ENCODE measurements at regions not wholly inside any gene's neighbourhood (a gene's known extent, or its start where the extent isn't known, plus 50 kb on each side); places are given as distances from the start of the nearest gene placed in this dataset.
"Not testable (repeated sequence)": the region's sequence is repeated elsewhere in the genome, so short reads cannot be mapped to it uniquely, and the experiment has no call there.

GRCh38 chr2:186972281-186972970 lies 123.5 kb upstream of the ZSWIM2 start:
- H3K27ac ChIP-seq (replicated peaks in 1 of 4), result no peak overlapping the region
- H3K4me1 ChIP-seq, result no peaks in the 10 kb centered on the region
- DNase-seq (ENCODE audit: extremely low spot score), result peak; percentile 74
- no peaks in the 10 kb centered on the region for H3K9me3 ChIP-seq
- intact Hi-C loops (cut with DNase I), result no loop called here
- H3K36me3 ChIP-seq, result no peaks in the 10 kb centered on the region
- no peak for TF ChIP-seq POLR2AphosphoS5 (IDR thresholded peaks at IDR 0.05)
- no peak for TF ChIP-seq POLR2A (IDR thresholded peaks at IDR 0.05; ENCODE audit: low read depth)
- TF ChIP-seq EP300 (IDR thresholded peaks at IDR 0.05), result no peak
- TF ChIP-seq CTCF (IDR thresholded peaks at IDR 0.05), result no peak
- WGBS, result 80% methylated on average over 7 of the region's 7 CpGs
- no peak overlapping the region for H3K4me3 ChIP-seq
- H3K27me3 ChIP-seq, result no peaks in the 10 kb centered on the region

GRCh38 chr2:186968277-186968676 lies 119.3 kb upstream of the ZSWIM2 start:
- H3K27ac ChIP-seq (replicated peaks in 1 of 4), result no peak overlapping the region
- H3K4me1 ChIP-seq, result no peaks in the 10 kb centered on the region
- no peaks in the 10 kb centered on the region for H3K27me3 ChIP-seq
- WGBS, result 73% methylated on average over 4 of the region's 4 CpGs
- no peaks in the 10 kb centered on the region for H3K36me3 ChIP-seq
- DNase-seq (ENCODE audit: extremely low spot score), result no peak
- H3K9me3 ChIP-seq, result no peaks in the 10 kb centered on the region
- no peak for TF ChIP-seq CTCF (IDR thresholded peaks at IDR 0.05)
- no peak for TF ChIP-seq EP300 (IDR thresholded peaks at IDR 0.05)
- TF ChIP-seq POLR2AphosphoS5 (IDR thresholded peaks at IDR 0.05), result no peak
- no peak for TF ChIP-seq POLR2A (IDR thresholded peaks at IDR 0.05; ENCODE audit: low read depth)
- intact Hi-C loops (cut with DNase I), result no loop called here
- H3K4me3 ChIP-seq, result no peak overlapping the region

DNA sequence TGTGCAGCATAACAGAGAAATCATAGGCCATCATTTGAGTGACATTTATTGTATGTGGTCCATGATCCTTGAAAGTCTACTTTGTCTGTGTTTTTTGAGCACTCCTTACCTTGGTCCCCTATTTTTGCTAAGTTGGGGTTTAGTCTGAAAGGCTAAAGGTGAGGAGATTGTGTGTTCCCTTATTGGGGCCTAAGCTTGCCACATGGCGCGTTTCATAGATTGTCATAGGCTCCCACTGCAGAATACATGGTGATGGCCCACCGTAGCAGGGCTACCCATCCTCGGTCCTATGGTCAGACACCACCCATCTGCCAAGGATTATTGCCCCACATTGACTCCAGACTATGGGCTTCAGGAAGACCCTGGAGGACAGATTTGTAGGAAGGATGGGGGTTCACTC lies 117.0 kb upstream of the ZSWIM2 start:
- Histone ChIP-seq H3K27ac (replicated peaks in 1 of 4) (no peak overlapping the region), H3K9me3 (no peaks in the 10 kb centered on the region), H3K4me3 (no peak overlapping the region), H3K27me3 (no peaks in the 10 kb centered on the region), H3K4me1 (no peaks in the 10 kb centered on the region), H3K36me3 (no peaks in the 10 kb centered on the region)
- no peak for DNase-seq (ENCODE audit: extremely low spot score)
- 88% methylated on average over 4 of the region's 4 CpGs for WGBS
- no peak for TF ChIP-seq EP300 (IDR thresholded peaks at IDR 0.05)
- no peak for TF ChIP-seq POLR2AphosphoS5 (IDR thresholded peaks at IDR 0.05)
- no peak for TF ChIP-seq CTCF (IDR thresholded peaks at IDR 0.05)
- TF ChIP-seq POLR2A (IDR thresholded peaks at IDR 0.05; ENCODE audit: low read depth), result no peak
- intact Hi-C loops (cut with DNase I), result no loop called here

GRCh38 chr2:186962085-186962747 lies 113.2 kb upstream of the ZSWIM2 start:
- TF ChIP-seq POLR2AphosphoS5 (IDR thresholded peaks at IDR 0.05) (no peak), EP300 (IDR thresholded peaks at IDR 0.05) (no peak), POLR2A (IDR thresholded peaks at IDR 0.05; ENCODE audit: low read depth) (no peak), CTCF (IDR thresholded peaks at IDR 0.05) (no peak)
- 94% methylated on average over 33 of the region's 46 CpGs for WGBS
- H3K36me3 ChIP-seq, result no peaks in the 10 kb centered on the region
- H3K27ac ChIP-seq (replicated peaks in 1 of 4), result no peak overlapping the region
- DNase-seq (ENCODE audit: extremely low spot score), result no peak
- intact Hi-C loops (cut with DNase I), result no loop called here
- no peaks in the 10 kb centered on the region for H3K27me3 ChIP-seq
- H3K4me1 ChIP-seq, result no peaks in the 10 kb centered on the region
- H3K9me3 ChIP-seq, result no peaks in the 10 kb centered on the region
- H3K4me3 ChIP-seq, result no peak overlapping the region

DNA sequence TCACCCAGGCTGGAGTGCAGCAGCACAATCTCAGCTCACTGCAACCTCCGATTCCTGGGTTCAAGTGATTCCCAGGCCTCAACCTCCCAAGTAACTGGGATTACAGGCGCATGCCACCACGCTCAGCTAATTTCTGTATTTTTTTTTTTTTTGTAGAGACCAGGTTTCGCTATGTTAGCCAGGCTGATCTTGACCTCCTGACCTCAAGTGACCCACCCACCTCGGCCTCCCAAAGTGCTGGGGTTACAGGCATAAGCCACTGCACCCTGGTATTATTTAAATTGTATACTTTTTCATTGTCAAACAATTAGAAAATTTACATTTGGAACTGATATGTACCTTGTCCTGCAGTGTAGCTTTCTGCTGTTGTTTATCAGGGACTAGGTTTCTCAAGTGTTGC lies 111.3 kb upstream of the ZSWIM2 start:
- intact Hi-C loops (cut with DNase I); H3K27me3 ChIP-seq; H3K4me3 ChIP-seq; H3K4me1 ChIP-seq; H3K36me3 ChIP-seq; H3K27ac ChIP-seq (replicated peaks in 1 of 4); H3K9me3 ChIP-seq: not testable (repeated sequence)
- WGBS, result 95% methylated on average over 5 of the region's 5 CpGs
- DNase-seq (ENCODE audit: extremely low spot score), result peak; percentile 39
